ENCODE measurements at regions not wholly inside any gene's neighbourhood (a gene's known extent, or its start where the extent isn't known, plus 50 kb on each side); places are given as distances from the start of the nearest gene placed in this dataset.

DNA sequence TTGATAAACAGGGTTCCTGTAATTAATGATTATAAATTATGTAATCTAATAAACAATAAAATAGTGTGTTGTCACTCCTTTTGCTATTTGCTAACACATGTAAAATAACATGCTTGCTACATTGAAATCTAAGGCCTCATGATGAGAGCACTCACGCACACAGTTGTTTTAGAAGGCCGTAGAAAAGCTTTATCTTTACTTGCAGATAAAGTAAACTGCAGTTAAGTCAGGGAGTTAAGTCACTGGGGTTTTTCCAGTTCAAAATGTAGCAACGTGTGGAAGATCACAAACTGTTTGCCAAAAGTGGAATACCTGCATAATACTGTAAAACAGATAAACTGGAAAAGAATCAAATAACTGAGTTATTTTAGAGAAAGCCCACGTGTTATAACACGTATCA lies 187.3 kb upstream of the PACRGL start:
- H3K4me1 ChIP-seq = no peaks in the 10 kb centered on the region
- no peaks in the 10 kb centered on the region for H4K20me1 ChIP-seq (ENCODE audit: low read depth)
- no peak overlapping the region for H3K9ac ChIP-seq
- H3K4me2 ChIP-seq = no peak overlapping the region
- Mint-ChIP-seq H3K4me1 (no peaks in the 10 kb centered on the region), H3K9me3 (no peaks in the 10 kb centered on the region), H3K27ac (no peak overlapping the region), H3K27me3 (ENCODE audit: insufficient read depth, low read depth) (no peaks in the 10 kb centered on the region), H3K4me3 (no peak overlapping the region), H3K36me3 (peaks cover 13% of the 10 kb centered on the region)
- TF ChIP-seq EZH2phosphoT487 (IDR thresholded peaks at IDR 0.05) (no peak), EZH2 (IDR thresholded peaks at IDR 0.05) (no peak)
- TF ChIP-seq, protein P1, sequence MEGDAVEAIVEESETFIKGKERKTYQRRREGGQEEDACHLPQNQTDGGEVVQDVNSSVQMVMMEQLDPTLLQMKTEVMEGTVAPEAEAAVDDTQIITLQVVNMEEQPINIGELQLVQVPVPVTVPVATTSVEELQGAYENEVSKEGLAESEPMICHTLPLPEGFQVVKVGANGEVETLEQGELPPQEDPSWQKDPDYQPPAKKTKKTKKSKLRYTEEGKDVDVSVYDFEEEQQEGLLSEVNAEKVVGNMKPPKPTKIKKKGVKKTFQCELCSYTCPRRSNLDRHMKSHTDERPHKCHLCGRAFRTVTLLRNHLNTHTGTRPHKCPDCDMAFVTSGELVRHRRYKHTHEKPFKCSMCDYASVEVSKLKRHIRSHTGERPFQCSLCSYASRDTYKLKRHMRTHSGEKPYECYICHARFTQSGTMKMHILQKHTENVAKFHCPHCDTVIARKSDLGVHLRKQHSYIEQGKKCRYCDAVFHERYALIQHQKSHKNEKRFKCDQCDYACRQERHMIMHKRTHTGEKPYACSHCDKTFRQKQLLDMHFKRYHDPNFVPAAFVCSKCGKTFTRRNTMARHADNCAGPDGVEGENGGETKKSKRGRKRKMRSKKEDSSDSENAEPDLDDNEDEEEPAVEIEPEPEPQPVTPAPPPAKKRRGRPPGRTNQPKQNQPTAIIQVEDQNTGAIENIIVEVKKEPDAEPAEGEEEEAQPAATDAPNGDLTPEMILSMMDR (IDR thresholded peaks at IDR 0.05) = no peak
- H3K4me3 ChIP-seq = no peak overlapping the region
- no peak for DNase-seq (ENCODE audit: low spot score)
- H3F3A ChIP-seq (ENCODE audit: low read depth) = no peaks in the 10 kb centered on the region
- no peaks in the 10 kb centered on the region for H3K79me2 ChIP-seq (ENCODE audit: low read depth)
- no peak overlapping the region for H2AFZ ChIP-seq (replicated peaks)
- H3K9me3 ChIP-seq (ENCODE audit: low read depth) = no peaks in the 10 kb centered on the region
- H3K27me3 ChIP-seq = no peaks in the 10 kb centered on the region
- no peaks in the 10 kb centered on the region for H3K36me3 ChIP-seq
- H3K27ac ChIP-seq = no peak overlapping the region

DNA sequence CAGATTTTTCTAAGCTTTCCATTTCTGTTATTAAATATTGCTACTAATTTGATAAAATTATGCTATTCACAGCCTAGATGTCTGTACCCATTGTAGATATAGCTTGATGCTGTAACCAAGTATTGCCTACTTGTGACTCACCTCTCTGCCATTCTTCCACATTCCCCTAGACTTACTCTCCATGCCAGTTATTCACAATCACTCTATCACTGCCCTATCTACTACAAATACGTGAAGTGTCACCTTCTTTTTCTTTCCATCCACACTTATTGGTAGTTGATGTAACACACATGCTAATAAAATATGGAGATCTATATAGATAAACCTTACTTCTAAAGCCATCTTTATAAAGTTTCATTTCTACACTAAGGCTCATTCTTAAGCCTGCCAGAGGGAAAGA lies 179.4 kb upstream of the PACRGL start:
- TF ChIP-seq, protein P1 (IDR thresholded peaks at IDR 0.05) = no peak
- TF ChIP-seq EZH2 (IDR thresholded peaks at IDR 0.05) (no peak), EZH2phosphoT487 (IDR thresholded peaks at IDR 0.05) (no peak)
- H3K4me2 ChIP-seq = no peak overlapping the region

DNA sequence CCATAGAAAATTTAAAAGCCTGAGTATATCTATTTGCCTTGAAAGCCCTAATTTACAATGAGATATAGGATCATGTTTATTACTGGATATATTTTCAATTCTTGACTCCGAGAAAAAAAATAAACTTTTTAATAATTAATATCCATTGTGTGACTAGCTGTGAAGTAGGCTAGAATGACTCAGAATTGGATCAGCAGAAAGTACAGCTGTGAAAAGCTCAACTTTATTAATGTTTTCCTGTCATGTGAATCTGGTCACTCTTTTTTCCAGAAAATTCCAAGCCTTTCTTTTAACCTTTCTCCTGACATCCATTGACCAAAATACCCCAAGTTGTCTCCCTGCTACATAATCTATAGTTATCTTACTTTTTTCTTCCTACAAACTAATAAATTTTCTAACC lies 171.8 kb upstream of the PACRGL start:
- Histone ChIP-seq H3K36me3 (no peaks in the 10 kb centered on the region), H3F3A (ENCODE audit: low read depth) (no peaks in the 10 kb centered on the region), H3K27ac (no peak overlapping the region), H3K4me3 (no peak overlapping the region), H3K27me3 (no peaks in the 10 kb centered on the region), H3K79me2 (ENCODE audit: low read depth) (no peaks in the 10 kb centered on the region), H3K4me2 (no peak overlapping the region), H4K20me1 (ENCODE audit: low read depth) (no peaks in the 10 kb centered on the region), H3K4me1 (peaks cover 4% of the 10 kb centered on the region), H2AFZ (replicated peaks) (no peak overlapping the region), H3K9me3 (ENCODE audit: low read depth) (no peaks in the 10 kb centered on the region), H3K9ac (no peak overlapping the region)
- no peak for DNase-seq (ENCODE audit: low spot score)
- TF ChIP-seq, protein P1 (IDR thresholded peaks at IDR 0.05) = no peak
- TF ChIP-seq EZH2 (IDR thresholded peaks at IDR 0.05) (no peak), EZH2phosphoT487 (IDR thresholded peaks at IDR 0.05) (no peak)
- Mint-ChIP-seq H3K4me1 (peaks cover 15% of the 10 kb centered on the region), H3K4me3 (no peak overlapping the region), H3K27ac (no peak overlapping the region), H3K27me3 (ENCODE audit: insufficient read depth, low read depth) (no peaks in the 10 kb centered on the region), H3K9me3 (no peaks in the 10 kb centered on the region), H3K36me3 (peaks cover 25% of the 10 kb centered on the region)

More for the DNA sequence above, 179.4 kb upstream of the PACRGL start:
- H3K27me3 ChIP-seq = no peaks in the 10 kb centered on the region
- Mint-ChIP-seq H3K4me3 (no peak overlapping the region), H3K36me3 (peaks cover 32% of the 10 kb centered on the region), H3K4me1 (no peaks in the 10 kb centered on the region), H3K27me3 (ENCODE audit: insufficient read depth, low read depth) (no peaks in the 10 kb centered on the region), H3K27ac (no peak overlapping the region), H3K9me3 (no peaks in the 10 kb centered on the region)
- no peak overlapping the region for H3K4me3 ChIP-seq
- H4K20me1 ChIP-seq (ENCODE audit: low read depth) = no peaks in the 10 kb centered on the region
- no peak overlapping the region for H2AFZ ChIP-seq (replicated peaks)
- H3F3A ChIP-seq (ENCODE audit: low read depth) = no peaks in the 10 kb centered on the region
- no peak overlapping the region for H3K27ac ChIP-seq
- no peaks in the 10 kb centered on the region for H3K4me1 ChIP-seq
- no peaks in the 10 kb centered on the region for H3K9me3 ChIP-seq (ENCODE audit: low read depth)
- no peak for DNase-seq (ENCODE audit: low spot score)
- no peaks in the 10 kb centered on the region for H3K79me2 ChIP-seq (ENCODE audit: low read depth)
- no peaks in the 10 kb centered on the region for H3K36me3 ChIP-seq
- H3K9ac ChIP-seq = no peak overlapping the region
